ENCODE measurements at regions not wholly inside any gene's neighbourhood (a gene's known extent, or its start where the extent isn't known, plus 50 kb on each side); places are given as distances from the start of the nearest gene placed in this dataset.
"Not testable (repeated sequence)": the region's sequence is repeated elsewhere in the genome, so short reads cannot be mapped to it uniquely, and the experiment has no call there.

DNA sequence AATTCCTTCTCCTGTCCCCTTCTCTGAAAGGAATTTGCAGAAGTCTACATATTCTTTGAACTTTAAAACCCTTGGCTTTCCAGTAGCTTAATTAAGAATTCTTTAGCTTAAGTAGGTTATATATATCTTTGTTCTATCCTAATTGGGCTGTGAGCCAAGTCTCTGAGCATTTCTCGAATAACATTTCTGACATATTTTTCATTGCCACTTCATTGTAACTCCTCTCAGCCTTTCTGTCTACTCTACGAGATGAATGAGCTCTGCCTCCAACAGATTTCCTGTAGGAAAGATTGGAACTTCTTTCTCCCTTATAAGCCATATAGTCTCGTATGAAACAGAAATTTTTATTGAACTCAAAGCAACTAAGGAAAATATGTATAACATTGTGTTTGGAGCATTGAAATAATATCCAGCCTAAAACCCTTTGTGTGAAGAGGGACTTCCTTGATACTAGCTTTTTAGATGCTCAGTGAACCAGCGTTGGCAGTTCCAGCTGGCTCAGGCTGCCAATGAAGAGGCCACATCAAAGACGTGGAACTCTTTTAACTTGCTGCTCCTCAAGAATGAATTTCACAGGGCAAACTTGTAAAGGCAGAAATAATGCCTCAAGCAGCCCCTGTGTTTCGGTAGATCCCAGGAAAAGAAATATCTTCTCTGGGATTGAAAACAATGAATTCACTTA, 87.7 kb upstream of the NOX3 start:
- DNase-seq (ENCODE audit: low read depth, low spot score), result no peak

DNA sequence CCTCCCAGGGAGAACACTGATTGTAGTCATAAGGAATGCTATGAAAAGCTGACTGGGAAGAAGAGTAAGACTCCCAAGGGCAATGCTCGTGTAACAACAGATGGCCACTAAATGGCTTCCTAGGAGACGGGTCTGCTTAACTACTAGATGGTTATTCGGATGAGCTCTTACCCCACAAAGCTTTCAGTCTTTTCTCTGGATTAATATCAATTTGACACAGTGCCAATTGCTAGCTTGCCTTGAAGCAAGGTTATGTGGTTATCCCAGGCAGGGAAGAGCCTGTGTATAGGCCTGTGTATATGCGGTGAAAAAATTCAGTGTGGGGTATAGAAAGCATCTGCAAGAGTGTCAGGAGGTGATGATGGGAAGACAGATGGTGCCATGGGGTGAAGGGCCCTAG, 86.4 kb upstream of the NOX3 start:
- DNase-seq (ENCODE audit: low read depth, low spot score), result no peak

DNA sequence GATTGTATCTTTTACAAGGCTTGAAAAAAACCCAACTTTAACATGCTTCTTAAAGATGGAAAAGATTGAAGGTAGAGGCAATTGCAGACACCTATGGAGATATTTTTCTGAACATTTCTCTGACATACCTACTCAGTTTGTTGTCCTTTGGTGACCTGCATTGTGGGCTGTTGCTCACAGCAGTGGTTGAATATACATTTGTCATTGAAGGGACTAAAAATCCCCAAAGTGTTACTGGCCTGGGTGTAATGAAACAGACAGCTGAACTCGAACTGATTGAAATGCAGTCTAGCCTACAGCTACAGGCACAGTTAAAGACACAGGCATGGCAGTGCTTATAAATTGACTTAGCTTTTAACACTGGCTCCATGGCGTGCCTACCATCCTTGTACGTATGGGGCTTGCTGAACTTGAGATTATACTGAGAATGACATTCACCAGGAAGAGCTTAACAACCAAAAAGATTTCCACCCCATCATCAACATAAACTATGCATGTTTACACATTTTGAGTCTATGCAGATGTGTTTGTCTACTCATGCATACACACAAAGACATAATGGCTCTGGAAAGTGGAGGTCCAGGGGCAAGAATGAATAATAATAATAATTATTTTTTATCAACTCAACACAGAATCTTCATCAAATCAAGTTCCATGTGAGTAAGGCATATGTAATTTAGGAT, 83.2 kb upstream of the NOX3 start:
- DNase-seq (ENCODE audit: low read depth, low spot score), result no peak

DNA sequence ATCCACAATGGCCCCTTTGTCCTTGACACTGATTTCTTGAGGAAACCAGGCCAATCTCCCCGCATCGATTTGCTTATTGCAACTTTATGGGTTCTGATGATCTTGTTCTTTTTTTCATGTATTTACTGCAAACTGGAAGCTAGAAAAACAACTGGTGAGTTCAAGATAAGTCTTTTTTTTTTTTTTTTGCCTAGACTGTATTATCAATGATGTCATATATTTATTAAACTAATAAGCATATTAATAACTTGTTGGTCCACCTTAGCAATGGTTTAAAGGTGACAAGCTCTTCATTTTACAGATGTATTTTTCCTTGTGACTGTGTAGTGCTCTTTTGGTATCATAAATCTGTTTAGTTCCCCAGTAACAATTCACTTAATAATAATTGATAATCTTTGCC, 79.0 kb upstream of the NOX3 start:
- no peak for DNase-seq (ENCODE audit: low read depth, low spot score)

DNA sequence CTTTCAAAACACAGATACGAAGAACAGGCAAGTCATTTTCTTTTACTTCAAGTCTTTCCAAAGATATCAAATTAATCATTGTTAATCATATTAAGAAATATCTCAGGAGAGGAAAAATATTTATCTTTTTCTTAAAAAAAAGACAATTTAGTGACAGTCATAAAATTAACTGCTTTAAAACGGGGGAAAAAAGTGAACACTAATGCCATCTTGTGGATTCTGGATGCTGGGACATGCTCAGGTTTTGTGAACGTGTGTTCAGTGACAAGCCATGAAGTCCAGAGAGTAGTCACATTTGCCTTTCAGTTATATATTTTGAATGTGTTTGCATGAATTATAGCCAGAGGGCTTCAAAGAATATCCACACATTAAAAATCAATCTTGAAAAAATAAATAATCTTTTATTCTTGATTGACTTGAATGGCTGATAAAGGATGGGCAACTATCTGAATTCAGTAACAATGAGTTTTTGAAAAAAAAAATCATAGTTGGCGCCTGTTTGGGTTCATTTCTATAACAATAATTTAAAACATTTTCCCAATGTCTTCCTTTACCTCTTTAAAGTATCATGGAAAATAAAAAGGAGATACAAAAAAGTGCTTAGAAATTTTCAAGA, 74.7 kb upstream of the NOX3 start:
- no peak for DNase-seq (ENCODE audit: low read depth, low spot score)

DNA sequence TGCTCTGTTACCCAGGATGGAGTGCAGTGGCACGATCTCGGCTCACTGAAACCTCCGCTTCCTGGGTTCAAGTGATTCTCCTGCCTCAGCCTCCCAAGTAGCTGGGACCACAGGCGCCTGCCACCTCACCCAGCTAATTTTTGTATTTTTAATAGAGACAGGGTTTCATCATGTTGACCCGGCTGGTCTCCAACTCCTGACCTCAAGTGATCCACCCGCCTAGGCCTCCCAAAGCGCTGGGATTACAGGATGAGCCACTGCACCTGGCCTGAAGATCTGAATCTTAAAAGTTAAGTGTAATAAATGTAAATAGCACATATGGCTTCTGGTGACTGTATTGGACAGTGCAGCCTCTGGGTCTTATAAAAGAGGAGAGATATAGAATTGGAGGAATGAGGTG, 74.2 kb upstream of the NOX3 start:
- DNase-seq (ENCODE audit: low read depth, low spot score), result not testable (repeated sequence)

DNA sequence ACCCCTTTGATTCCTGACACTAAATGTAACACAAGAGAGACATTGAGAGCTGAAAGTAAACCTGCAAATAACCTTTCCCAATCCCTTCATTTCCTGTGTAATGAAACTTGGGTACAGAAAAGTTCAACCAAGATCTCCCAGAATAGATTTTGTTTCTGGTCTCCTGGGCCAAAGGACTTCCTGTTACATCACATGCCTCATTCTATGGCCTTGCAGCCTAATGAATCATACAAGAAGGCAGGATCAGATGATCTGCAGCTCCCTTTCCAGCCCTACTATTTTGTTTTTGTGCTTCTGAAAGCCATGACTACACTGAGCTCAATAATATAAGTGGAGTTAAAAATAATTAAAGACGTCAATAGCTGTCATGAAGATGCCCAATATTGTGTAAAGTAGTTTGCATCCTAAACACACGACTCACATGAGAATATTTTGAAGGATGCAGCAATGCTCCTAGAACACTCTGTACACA, 73.4 kb upstream of the NOX3 start:
- no peak for DNase-seq (ENCODE audit: low read depth, low spot score)

DNA sequence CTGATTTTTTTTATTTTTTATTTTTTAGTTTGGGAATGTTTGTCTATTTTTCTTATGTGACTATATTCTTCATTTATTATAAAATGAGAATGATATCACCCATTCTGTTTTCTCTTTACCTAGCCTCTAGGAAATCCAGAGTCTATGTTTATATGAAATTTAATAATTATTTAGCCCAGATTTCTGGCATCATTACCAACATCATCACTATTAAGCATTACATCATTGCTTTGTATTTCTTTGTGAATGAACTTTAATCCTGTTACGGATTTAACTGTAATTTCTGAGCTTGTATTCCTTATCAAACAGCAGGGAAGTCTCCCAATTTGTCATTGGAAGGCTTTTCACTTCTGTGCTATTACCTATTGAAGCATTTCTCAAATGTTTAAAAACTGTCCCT, 72.7 kb upstream of the NOX3 start:
- DNase-seq (ENCODE audit: low read depth, low spot score), result no peak

DNA sequence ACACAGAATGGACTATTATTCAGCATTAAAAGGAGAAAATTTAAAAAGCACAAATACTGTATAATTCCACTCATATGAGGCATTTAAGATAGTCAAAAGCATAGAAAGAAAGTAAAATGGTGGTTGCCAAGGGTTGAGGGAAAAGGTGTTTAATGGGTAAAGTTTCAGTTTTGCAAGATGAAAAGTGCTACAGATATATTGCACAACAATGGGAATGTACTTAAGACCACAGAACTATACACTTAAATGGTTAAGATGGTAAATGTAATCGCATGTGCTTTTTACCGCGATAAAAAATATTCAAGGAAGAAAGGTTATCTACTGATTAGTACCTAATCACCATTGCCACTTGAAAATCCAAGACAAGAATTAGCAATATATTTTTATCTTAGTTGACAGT, 71.8 kb upstream of the NOX3 start:
- DNase-seq (ENCODE audit: low read depth, low spot score), result no peak

DNA sequence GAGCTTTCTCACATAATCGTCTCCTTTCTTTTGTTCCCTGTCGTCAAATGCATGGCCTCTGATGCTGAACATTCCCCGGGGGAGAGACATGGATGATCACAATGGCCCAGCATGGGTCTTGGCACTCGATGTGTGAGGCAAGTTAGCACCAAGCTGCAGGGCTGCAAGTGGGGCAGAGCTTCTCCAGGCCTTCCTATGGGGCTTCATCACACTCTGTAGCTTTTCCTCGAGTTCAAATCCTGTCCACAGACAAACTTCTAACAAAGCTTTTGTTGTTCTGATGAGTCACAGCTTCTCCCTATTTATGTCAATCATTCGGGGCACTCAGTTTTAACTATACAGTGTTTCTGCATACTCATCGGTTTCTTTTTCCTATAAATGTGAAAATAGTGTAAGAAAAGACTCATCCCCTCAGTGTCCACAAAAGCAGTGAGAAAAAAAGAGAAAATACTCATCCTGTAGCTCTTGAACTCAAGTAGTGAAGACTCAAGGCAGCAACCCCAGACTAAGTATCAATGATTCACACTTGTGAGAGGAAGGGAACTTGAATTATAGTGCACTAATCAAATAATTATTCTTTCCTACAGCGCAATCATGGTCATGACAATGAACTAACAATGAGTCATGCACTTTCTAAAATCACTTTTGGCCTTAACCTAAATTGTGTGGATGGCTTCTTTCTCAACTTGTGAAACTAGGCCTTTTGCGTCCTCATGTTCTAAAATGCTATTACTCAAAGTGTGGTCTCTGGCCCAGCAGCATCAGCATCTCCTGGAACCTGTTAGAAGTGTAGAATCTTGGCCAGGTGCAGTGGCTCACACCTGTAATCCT, 68.4 kb upstream of the NOX3 start:
- DNase-seq (ENCODE audit: low read depth, low spot score), result no peak

DNA sequence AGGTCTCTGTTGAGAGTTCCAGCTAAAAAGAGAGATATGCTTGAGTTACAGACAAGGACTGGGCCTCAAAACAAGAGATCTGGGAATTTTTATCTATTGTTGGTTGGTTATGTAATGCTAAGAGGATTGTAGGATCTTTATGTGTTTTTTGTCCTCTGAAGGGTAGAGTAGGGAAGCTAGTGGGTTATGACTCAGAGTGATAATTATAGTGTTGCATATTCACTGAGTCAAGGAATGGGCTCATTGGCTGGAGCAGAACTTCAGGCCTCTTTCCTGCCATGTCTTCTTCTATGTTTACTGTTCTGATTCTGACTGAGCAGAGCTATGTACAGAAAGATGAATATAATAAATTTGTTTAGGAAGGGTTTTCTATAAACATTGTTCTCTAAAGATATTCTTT, 66.1 kb upstream of the NOX3 start:
- DNase-seq (ENCODE audit: low read depth, low spot score), result no peak

DNA sequence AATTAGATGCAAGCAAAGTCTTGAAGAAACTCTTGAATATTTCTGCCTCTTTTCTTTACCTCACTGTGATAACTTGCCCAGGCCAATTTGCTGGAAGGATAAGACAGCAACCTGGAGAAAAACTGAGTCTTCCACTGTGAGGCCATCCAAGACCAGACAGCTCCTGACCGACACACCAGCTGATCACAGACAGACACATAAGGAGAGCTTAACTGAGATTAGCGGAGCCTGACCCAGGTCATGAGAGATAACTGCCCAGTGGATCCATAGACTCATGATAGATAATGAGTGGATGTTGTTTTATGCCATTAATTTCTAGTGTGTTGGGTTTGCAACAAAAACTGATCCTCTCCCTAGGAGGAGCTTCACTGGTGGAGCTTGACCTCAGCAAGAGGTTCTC, 64.4 kb upstream of the NOX3 start:
- no peak for DNase-seq (ENCODE audit: low read depth, low spot score)

DNA sequence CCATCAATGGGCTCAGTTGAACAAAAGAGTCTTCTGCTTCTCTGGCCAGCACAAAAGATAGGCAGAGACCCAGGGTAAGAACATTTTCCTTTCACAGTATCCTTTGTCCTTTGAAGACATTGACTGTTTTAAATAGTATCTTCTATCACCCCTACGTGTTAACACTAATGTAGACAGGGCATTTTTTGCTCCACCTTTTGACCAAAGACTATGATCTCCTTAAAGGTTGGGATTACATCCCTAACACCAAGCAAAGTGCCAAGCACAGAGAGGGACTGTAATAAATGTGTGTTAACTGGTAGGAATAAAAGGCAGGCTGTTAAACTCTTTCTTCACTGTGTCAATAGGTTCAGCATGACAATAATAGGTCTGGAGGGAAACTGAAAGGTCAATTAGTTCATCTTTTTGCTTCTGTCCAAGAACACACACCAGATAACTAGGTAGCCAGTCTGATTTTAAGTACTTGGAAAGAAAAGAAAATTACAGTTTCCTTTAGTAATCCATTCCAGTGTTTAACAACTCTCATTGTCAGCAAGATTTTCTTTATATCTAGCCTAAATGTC, 63.6 kb upstream of the NOX3 start:
- no peak for DNase-seq (ENCODE audit: low read depth, low spot score)

DNA sequence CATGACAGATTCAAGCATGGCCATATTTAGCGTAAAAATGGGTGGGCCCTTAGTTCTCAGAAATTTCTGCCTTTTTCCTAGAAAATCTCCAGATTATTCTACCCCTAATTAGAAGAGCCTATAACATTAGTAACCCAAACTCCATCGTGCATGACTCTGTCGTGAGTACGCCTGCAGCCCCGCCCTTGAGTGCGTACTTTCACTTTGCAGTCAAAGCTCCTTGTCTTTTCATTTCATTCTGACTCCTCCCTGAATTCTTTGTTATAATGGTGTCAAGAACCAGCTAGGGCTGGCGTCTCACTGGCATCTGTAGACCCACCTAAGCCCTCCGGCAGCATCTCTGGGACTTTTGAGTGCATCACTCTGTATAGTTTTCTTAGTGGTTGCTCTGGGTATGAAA, 61.7 kb upstream of the NOX3 start:
- DNase-seq (ENCODE audit: low read depth, low spot score), result no peak

DNA sequence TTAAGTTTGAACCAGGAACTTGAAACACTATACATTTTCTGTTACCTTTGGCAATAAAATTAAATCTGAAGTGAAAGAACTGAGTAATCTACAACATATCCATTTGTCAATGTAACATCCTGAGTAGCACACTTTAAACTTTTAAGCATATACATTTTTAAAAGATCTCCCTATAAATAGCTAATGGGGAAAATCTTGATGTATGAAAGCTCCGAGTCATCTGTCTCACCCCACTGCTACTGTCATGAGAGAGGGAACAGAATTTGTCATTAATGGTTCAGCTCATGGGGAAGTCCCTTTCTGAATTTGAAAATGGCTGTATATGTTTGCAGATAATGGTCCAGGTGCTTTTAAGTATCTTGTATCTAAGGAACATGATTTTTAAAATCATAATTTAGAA, 55.2 kb upstream of the NOX3 start:
- DNase-seq (ENCODE audit: low read depth, low spot score), result no peak

DNA sequence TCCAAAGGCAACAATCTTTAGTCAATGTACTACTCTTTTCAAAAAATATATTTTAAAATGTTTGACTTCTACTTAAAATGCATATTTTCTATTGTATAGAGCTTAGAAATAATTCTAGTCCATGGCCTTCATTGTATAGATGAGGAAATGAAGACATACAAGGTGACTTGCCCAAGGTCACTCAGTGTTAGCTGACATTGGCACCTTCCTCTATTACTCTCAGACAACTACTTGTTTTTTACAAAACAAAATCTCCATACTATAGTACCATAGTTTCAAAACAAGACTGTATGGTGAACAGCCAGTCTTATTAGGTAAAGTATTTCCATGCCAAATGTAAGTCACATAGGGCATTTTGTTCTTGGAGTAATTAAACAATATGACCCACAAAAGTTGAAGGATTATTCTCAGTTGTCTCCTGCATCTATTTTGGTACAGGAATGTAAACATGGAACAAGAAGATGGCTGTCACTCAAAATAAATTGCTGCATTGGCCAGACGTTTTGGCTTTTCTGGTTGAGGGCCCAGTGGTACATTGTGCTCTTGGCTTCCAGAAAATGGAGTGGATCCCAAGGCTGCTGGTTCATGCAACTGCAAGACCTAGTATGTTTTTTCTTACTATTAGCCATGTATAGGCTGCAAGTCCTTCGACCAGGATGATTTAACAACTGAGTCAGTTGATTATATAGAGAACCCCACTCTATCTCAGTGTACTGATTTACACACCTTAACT, 54.3 kb upstream of the NOX3 start:
- DNase-seq (ENCODE audit: low read depth, low spot score), result no peak

DNA sequence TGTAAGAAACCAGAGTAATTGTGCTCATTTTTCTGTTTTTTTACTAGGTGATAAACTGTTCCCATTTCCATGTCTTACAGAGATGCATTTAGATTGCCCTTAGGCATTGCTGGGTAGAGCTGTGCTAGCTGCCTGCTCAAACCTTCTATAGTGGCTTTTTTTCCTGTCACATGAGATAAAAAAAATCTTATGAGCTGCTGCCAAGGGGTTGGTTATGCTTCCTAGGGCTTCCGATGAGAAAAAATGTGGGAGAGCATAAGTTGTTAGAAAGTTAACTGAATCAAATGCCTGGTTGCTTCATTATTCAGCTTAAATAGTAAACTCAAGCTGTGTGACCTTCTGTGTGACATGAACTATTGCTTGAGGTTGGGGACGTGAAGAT, 50.0 kb upstream of the NOX3 start:
- DNase-seq (ENCODE audit: low read depth, low spot score), result no peak
